SK-N-SH (cell line): ENCODE measurements at regions not wholly inside any gene's neighbourhood (a gene's known extent, or its start where the extent isn't known, plus 50 kb on each side); places are given as distances from the start of the nearest gene placed in this dataset.

Experiments used
- CTCF ChIA-PET: fragments of 300-600, 350-600 bp; formaldehyde crosslinking; extraction: SDS; loops from one replicate; lab custom pipeline; 2021; lab: Yijun Ruan, JAX
- POLR2A ChIA-PET: fragments of 350-600 bp; sonication (Branson Sonifier 250); formaldehyde crosslinking; extraction: SDS; loops from one replicate; lab custom pipeline; 2020; ENCODE audit warnings: antibody characterized with exemption, inconsistent platforms; lab: Yijun Ruan, JAX
- DNase-seq: peaks from one replicate; pipeline ENCODE4 v3.0.0; 2012
- H2AFZ ChIP-seq: fragments of 200-600 bp; sonication (generic); 2 replicates; pipeline ENCODE4 v1.8.1; 2016; ENCODE audit warnings: antibody characterized with exemption, mild to moderate bottlenecking, low read depth
- H3F3A ChIP-seq: fragments of 200-600 bp; sonication (generic); replicated peaks from 2 replicates; pipeline ENCODE3; 2016; ENCODE audit warnings: antibody characterized with exemption, mild to moderate bottlenecking; ENCODE audit not compliant: insufficient read depth
- H3K27ac ChIP-seq, 2 experiments: fragments of 200-500 bp in 1 of 2; fragments of 200-600 bp in 1 of 2; sonication (Bioruptor generic) in 1 of 2; sonication (generic), shearing (Covaris generic) in 1 of 2; 2 replicates each; pipeline versions ENCODE4 v1.5.1 to v1.6.1; 2014 to 2016; ENCODE audit warnings: low read depth in 2 of 2, inconsistent platforms in 1 of 2, low read length in 1 of 2, mild to moderate bottlenecking in 1 of 2, mixed read lengths in 1 of 2
- H3K27me3 ChIP-seq: fragments of 200-600 bp; sonication (generic), shearing (Covaris generic); 2 replicates; pipeline ENCODE4 v1.6.1; 2016; ENCODE audit warnings: mixed run types; ENCODE audit not compliant: insufficient read depth
- H3K36me3 ChIP-seq, 2 experiments: fragments of 200-500 bp in 1 of 2; fragments of 200-600 bp in 1 of 2; sonication (Bioruptor generic) in 1 of 2; sonication (generic) in 1 of 2; replicated peaks in 1 of 2; 2 replicates each; pipeline versions ENCODE3 to v1.5.1; 2014 to 2016; ENCODE audit warnings: low read length in 1 of 2, mild to moderate bottlenecking in 1 of 2; ENCODE audit not compliant: insufficient read depth in 2 of 2, control insufficient read depth in 1 of 2
- H3K4me1 ChIP-seq, 2 experiments: fragments of 200-500 bp in 1 of 2; fragments of 200-600 bp in 1 of 2; sonication (Bioruptor generic) in 1 of 2; sonication (generic), shearing (Covaris generic) in 1 of 2; 2 replicates each; pipeline versions ENCODE4 v1.5.1 to v1.6.1; 2014 to 2016; ENCODE audit warnings: low read depth in 1 of 2, low read length in 1 of 2, mixed run types in 1 of 2; ENCODE audit not compliant: insufficient read depth in 2 of 2, control insufficient read depth in 1 of 2
- H3K4me2 ChIP-seq: fragments of 200-600 bp; sonication (generic), shearing (Covaris generic); 2 replicates; pipeline ENCODE4 v1.6.1; 2017; ENCODE audit warnings: mixed run types
- H3K4me3 ChIP-seq, 2 experiments: fragments of 200-500 bp in 1 of 2; fragments of 200-600 bp in 1 of 2; sonication (Bioruptor generic) in 1 of 2; sonication (generic), shearing (Covaris generic) in 1 of 2; 2 replicates each; pipeline versions ENCODE4 v1.5.1 to v1.8.1; 2014 to 2016; ENCODE audit warnings: low read depth in 2 of 2, inconsistent platforms in 1 of 2, low read length in 1 of 2, mild to moderate bottlenecking in 1 of 2, mixed read lengths in 1 of 2, moderate library complexity in 1 of 2
- H3K79me2 ChIP-seq: fragments of 200-600 bp; sonication (generic); 2 replicates; pipeline ENCODE4 v1.8.1; 2017; ENCODE audit warnings: mild to moderate bottlenecking; ENCODE audit not compliant: insufficient read depth
- H3K9ac ChIP-seq: fragments of 200-600 bp; sonication (generic); 2 replicates; pipeline ENCODE4 v1.6.1; 2017; ENCODE audit warnings: mixed run types
- H3K9me2 ChIP-seq: fragments of 200-600 bp; sonication (generic); 2 replicates; pipeline ENCODE4 v1.6.1; 2017; ENCODE audit warnings: mixed run types
- H3K9me3 ChIP-seq: fragments of 200-600 bp; sonication (generic); 2 replicates; pipeline ENCODE4 v1.6.1; 2017; ENCODE audit warnings: mixed run types, mild to moderate bottlenecking, moderate library complexity
- H4K20me1 ChIP-seq: fragments of 200-600 bp; sonication (generic); 2 replicates; pipeline ENCODE4 v1.6.1; 2017; ENCODE audit warnings: mild to moderate bottlenecking, mixed run types; ENCODE audit not compliant: insufficient read depth
- CHD2 ChIP-seq: fragments of 150-350 bp; IDR thresholded peaks from 2 replicates; pipeline ENCODE4 v1.6.1; 2018; ENCODE audit warnings: low read length; ENCODE audit not compliant: partially characterized antibody
- ELF1 ChIP-seq: IDR thresholded peaks from 2 replicates; pipeline ENCODE4 v1.4.0; 2012
- EP300 ChIP-seq, 2 experiments: IDR thresholded peaks; 2 replicates each; pipeline versions ENCODE4 v1.4.0 to v1.6.1; 2012; ENCODE audit warnings: borderline replicate concordance in 1 of 2, low read depth in 1 of 2, low read length in 1 of 2
- EZH2phosphoT487 ChIP-seq: fragments of 200-600 bp; sonication (generic); IDR thresholded peaks from 2 replicates; pipeline ENCODE4 v1.6.1; 2017; ENCODE audit warnings: low read depth, mixed run types, mild to moderate bottlenecking, antibody characterized with exemption, moderate library complexity, borderline replicate concordance
- GATA2 ChIP-seq: sonication (generic); formaldehyde crosslinking; IDR thresholded peaks from 2 replicates; pipeline ENCODE4 v1.5.0; 2020; ENCODE audit warnings: mild to moderate bottlenecking, missing genetic modification reagents
- MXI1 ChIP-seq: IDR thresholded peaks from 2 replicates; pipeline ENCODE4 v1.6.1; 2012; ENCODE audit warnings: mild to moderate bottlenecking, low read depth, low read length, improper control_type of control experiment
- NFIC ChIP-seq: IDR thresholded peaks from 2 replicates; pipeline ENCODE4 v1.4.0; 2012; ENCODE audit warnings: borderline replicate concordance
- NRF1 ChIP-seq: IDR thresholded peaks from 2 replicates; pipeline ENCODE4 v1.6.1; 2012; ENCODE audit warnings: low read depth, mild to moderate bottlenecking, low read length
- RFX5 ChIP-seq: IDR thresholded peaks from 2 replicates; pipeline ENCODE4 v1.6.1; 2012; ENCODE audit warnings: mild to moderate bottlenecking, improper control_type of control experiment, low read length
- SIN3A ChIP-seq: IDR thresholded peaks from 2 replicates; pipeline ENCODE4 v1.6.1; 2012; ENCODE audit warnings: low read depth, mild to moderate bottlenecking, low read length, moderate library complexity, borderline replicate concordance
- TCF12 ChIP-seq: IDR thresholded peaks from 2 replicates; pipeline ENCODE4 v1.4.0; 2012
- TEAD4 ChIP-seq: IDR thresholded peaks from 2 replicates; pipeline ENCODE4 v1.4.0; 2012; ENCODE audit warnings: mild to moderate bottlenecking, borderline replicate concordance; ENCODE audit not compliant: insufficient read depth
- WGBS: methylation state at CpG from one replicate; pipeline ENCODE4 v1.1.6; 2017; ENCODE audit warnings: low lambda C conversion rate; 5-methylcytosine and 5-hydroxymethylcytosine counted together
- TF ChIP-seq, protein P1 (sequence below): IDR thresholded peaks from 2 replicates; pipeline ENCODE4 v1.4.0; 2012; ENCODE audit warnings: low read depth
- TF ChIP-seq, protein P2 (sequence below): IDR thresholded peaks from 2 replicates; pipeline ENCODE4 v1.4.0; 2012; ENCODE audit warnings: low read depth, borderline replicate concordance
- TF ChIP-seq, protein P3 (sequence below): fragments of 200-600 bp; sonication (generic); IDR thresholded peaks from 2 replicates; pipeline ENCODE4 v1.6.1; 2017; ENCODE audit warnings: antibody characterized with exemption, mild to moderate bottlenecking, moderate library complexity
- TF ChIP-seq, protein P4 (sequence below): fragments of 150-350 bp; IDR thresholded peaks from 2 replicates; pipeline ENCODE4 v1.6.1; 2017; ENCODE audit warnings: antibody characterized with exemption, low read length, low read depth, borderline replicate concordance

DNA sequence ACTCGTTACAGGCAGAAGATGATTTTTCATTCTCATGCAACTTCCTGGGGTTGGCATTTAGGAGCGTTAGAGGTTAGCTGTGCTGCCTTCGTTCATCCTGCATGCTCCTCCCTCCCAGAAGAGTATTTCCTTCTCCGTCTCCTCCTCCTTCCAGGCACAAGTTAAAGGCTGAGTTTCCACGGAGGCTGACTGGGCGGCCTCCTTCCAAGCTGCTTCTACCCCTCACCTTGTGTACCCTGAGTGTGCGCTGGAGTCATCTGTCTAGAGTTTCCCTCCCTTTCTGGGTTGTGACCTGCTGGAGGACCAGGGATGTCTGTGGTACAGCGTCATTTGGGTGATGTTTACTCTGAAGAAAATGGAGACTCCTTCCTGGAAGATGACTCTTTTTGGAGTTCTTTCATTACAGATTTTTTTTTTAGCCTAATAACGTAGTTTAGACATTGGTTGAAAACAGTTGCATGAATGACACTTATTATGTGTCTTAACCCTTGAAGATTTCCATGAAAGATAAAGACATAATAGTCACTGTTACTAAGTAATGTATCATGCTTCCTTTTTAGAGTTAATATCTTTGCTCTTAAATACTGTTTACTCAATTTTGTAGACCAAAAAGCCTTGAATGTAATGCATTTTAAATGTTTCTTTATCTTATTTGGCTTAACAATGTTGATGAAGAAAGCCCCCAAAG lies 146.9 kb downstream of the TENT4A start:
- no peak overlapping the region for H2AFZ ChIP-seq
- no peak for DNase-seq
- peaks cover 0 to 4% of the 10 kb centered on the region in 2 experiments; a peak in 1 of 4 replicates for H3K4me1 ChIP-seq
- H4K20me1 ChIP-seq = no peaks in the 10 kb centered on the region
- H3K79me2 ChIP-seq = no peaks in the 10 kb centered on the region
- no peak overlapping the region for H3K4me2 ChIP-seq
- no peaks in the 10 kb centered on the region for H3K27me3 ChIP-seq
- TF ChIP-seq, protein P1, sequence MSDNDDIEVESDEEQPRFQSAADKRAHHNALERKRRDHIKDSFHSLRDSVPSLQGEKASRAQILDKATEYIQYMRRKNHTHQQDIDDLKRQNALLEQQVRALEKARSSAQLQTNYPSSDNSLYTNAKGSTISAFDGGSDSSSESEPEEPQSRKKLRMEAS = no peak
- no peak for TF ChIP-seq RFX5
- TF ChIP-seq, protein P2, sequence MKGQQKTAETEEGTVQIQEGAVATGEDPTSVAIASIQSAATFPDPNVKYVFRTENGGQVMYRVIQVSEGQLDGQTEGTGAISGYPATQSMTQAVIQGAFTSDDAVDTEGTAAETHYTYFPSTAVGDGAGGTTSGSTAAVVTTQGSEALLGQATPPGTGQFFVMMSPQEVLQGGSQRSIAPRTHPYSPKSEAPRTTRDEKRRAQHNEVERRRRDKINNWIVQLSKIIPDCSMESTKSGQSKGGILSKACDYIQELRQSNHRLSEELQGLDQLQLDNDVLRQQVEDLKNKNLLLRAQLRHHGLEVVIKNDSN = no peak
- no peak for TF ChIP-seq GATA2 (CRISPR knock-in tag)
- no peak for TF ChIP-seq NRF1
- TF ChIP-seq, protein P3, sequence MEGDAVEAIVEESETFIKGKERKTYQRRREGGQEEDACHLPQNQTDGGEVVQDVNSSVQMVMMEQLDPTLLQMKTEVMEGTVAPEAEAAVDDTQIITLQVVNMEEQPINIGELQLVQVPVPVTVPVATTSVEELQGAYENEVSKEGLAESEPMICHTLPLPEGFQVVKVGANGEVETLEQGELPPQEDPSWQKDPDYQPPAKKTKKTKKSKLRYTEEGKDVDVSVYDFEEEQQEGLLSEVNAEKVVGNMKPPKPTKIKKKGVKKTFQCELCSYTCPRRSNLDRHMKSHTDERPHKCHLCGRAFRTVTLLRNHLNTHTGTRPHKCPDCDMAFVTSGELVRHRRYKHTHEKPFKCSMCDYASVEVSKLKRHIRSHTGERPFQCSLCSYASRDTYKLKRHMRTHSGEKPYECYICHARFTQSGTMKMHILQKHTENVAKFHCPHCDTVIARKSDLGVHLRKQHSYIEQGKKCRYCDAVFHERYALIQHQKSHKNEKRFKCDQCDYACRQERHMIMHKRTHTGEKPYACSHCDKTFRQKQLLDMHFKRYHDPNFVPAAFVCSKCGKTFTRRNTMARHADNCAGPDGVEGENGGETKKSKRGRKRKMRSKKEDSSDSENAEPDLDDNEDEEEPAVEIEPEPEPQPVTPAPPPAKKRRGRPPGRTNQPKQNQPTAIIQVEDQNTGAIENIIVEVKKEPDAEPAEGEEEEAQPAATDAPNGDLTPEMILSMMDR = no peak
- no peak for TF ChIP-seq CHD2
- TF ChIP-seq SIN3A = no peak
- no peak for TF ChIP-seq NFIC
- no peak for TF ChIP-seq MXI1
- TF ChIP-seq TEAD4 = no peak
- TF ChIP-seq EZH2phosphoT487 = no peak
- TF ChIP-seq ELF1 = no peak
- no peak for TF ChIP-seq EP300 (IDR thresholded peaks at IDR 0.05; ENCODE audit: borderline replicate concordance in 1 of 2, low read depth in 1 of 2, low read length in 1 of 2)
- TF ChIP-seq, protein P4, sequence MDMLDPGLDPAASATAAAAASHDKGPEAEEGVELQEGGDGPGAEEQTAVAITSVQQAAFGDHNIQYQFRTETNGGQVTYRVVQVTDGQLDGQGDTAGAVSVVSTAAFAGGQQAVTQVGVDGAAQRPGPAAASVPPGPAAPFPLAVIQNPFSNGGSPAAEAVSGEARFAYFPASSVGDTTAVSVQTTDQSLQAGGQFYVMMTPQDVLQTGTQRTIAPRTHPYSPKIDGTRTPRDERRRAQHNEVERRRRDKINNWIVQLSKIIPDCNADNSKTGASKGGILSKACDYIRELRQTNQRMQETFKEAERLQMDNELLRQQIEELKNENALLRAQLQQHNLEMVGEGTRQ = no peak
- no peak for TF ChIP-seq TCF12
- H3K9me3 ChIP-seq = no peaks in the 10 kb centered on the region
- H3K4me3 ChIP-seq = no peak overlapping the region
- no peak overlapping the region for H3K27ac ChIP-seq
- ChIA-PET POLR2A (no interaction called here), CTCF (no interaction called here)
- 22% methylated on average over 9 of the region's 9 CpGs for WGBS
- H3F3A ChIP-seq = no peaks in the 10 kb centered on the region
- H3K9me2 ChIP-seq = no peaks in the 10 kb centered on the region
- H3K36me3 ChIP-seq = no peaks in the 10 kb centered on the region
- no peak overlapping the region for H3K9ac ChIP-seq
